ENCODE measurements at regions not wholly inside any gene's neighbourhood (a gene's known extent, or its start where the extent isn't known, plus 50 kb on each side); places are given as distances from the start of the nearest gene placed in this dataset.
A peak's percentile ranks its signal among the peaks of the same experiment; 100 is the strongest.

GRCh38 chr9:134551176-134551575 is 90.4 kb upstream of the COL5A1 start:
- Histone ChIP-seq H3K27me3 (ENCODE audit: control insufficient read depth, insufficient read depth, low read length) (no peaks in the 10 kb centered on the region), H3K23ac (ENCODE audit: low read depth, low read length) (no peak overlapping the region), H3K14ac (replicated peaks; ENCODE audit: low read depth, low read length) (peak overlapping the region; percentile 50), H3K4me2 (ENCODE audit: low read depth, low read length) (no peak overlapping the region), H4K5ac (ENCODE audit: low read depth, low read length) (peak overlapping the region; percentile 33; the same call in 1 of the 2 replicates), H3K9me1 (ENCODE audit: insufficient read depth, low read length) (peaks cover 11% of the 10 kb centered on the region; the same call in 1 of the 2 replicates), H2AFZ (replicated peaks; ENCODE audit: low read length, poor library complexity) (no peak overlapping the region), H4K8ac (ENCODE audit: low read depth in 2 of 2, low read length in 2 of 2) (peak overlapping the region in 1 of 2 experiments; percentile 73; a peak in 1 of 4 replicates), H2AK5ac (ENCODE audit: low read depth, low read length) (peak overlapping the region; percentile 84), H3K9me3 (ENCODE audit: control insufficient read depth, insufficient read depth, low read length) (no peaks in the 10 kb centered on the region), H2BK120ac (ENCODE audit: low read depth, low read length) (peak overlapping the region; percentile 94), H3K4me3 (ENCODE audit: insufficient read depth, low read depth, low read length) (no peak overlapping the region), H2AK9ac (replicated peaks; ENCODE audit: low read depth, low read length, poor library complexity) (peak overlapping the region; percentile 26), H2BK20ac (ENCODE audit: low read depth, low read length) (peak overlapping the region; percentile 91), H3K27ac (ENCODE audit: insufficient read depth, low read length) (no peak overlapping the region), H3K56ac (ENCODE audit: extremely low read depth, insufficient read depth, low read length) (no peak overlapping the region), H2BK15ac (ENCODE audit: low read depth, low read length) (peak overlapping the region; percentile 67; the same call in 2 of the 3 replicates), H4K91ac (ENCODE audit: insufficient read depth, low read depth, low read length) (peak overlapping the region; percentile 83), H3K4me1 (ENCODE audit: control insufficient read depth, insufficient read depth, low read length) (peaks cover 31% of the 10 kb centered on the region), H3K79me1 (ENCODE audit: low read depth in 1 of 2, low read length in 2 of 2) (no peaks in the 10 kb centered on the region), H2BK5ac (ENCODE audit: low read depth, low read length, poor library complexity, severe bottlenecking) (no peak overlapping the region), H3K9ac (ENCODE audit: low read depth, low read length) (no peak overlapping the region), H3K36me3 (ENCODE audit: control insufficient read depth, insufficient read depth, low read length) (no peaks in the 10 kb centered on the region), H3K4ac (ENCODE audit: low read depth, low read length) (peak overlapping the region; percentile 93), H4K20me1 (ENCODE audit: insufficient read depth, low read length) (no peaks in the 10 kb centered on the region; the same call in 1 of the 2 replicates), H3K18ac (ENCODE audit: low read depth, low read length) (peak overlapping the region; percentile 65; the same call in 1 of the 2 replicates)
- ATAC-seq (ENCODE audit: low read depth) (no peak), DNase-seq (no peak)
- 93% methylated on average over 18 of the region's 23 CpGs; no CpG with 5 or more reads in 1 of the 2 experiments for WGBS, 2 experiments (ENCODE audit: extremely low coverage in 2 of 2, insufficient read length in 1 of 2)
- TF ChIP-seq RAD21 (IDR thresholded peaks at IDR 0.05; ENCODE audit: low read length) (no peak), POLR2A (IDR thresholded peaks at IDR 0.05; ENCODE audit: low read depth, low read length) (no peak), CEBPB (IDR thresholded peaks at IDR 0.05; ENCODE audit: low read depth, low read length) (no peak), CHD1 (IDR thresholded peaks at IDR 0.05; ENCODE audit: low read depth, low read length) (no peak), RCOR1 (IDR thresholded peaks at IDR 0.05; ENCODE audit: insufficient replicate concordance, low read length) (no peak)
- no TSS peak for BruUV-seq (replicated peaks)
- ChIA-PET CTCF (no interaction called here), POLR2A (ENCODE audit: unreplicated experiment) (no interaction called here)
- intact Hi-C loops (cut with micrococcal nuclease) (loop anchor here (5.0 kb wide), 1 partner anchor 91 kb away; the partner anchor contains the start of gene COL5A1), in situ Hi-C loops (cut with MboI; ENCODE audit: low sequenced_read_pairs) (no loop called here), dilution Hi-C loops (cut with HindIII; ENCODE audit: low sequenced_read_pairs, unreplicated experiment) (no loop called here)

Data from IMR-90 (cell line).